Neural progenitor cell (in vitro differentiated cells): ENCODE measurements at regions not wholly inside any gene's neighbourhood (a gene's known extent, or its start where the extent isn't known, plus 50 kb on each side); places are given as distances from the start of the nearest gene placed in this dataset.

Experiments
- DNase-seq: peaks from one replicate; pipeline ENCODE4 v3.0.0-alpha.2; 2016; ENCODE audit warnings: low spot score
- H2AFZ ChIP-seq: fragments of 200-600 bp; sonication (generic); replicated peaks from 2 replicates; pipeline ENCODE4 v1.6.1; 2016; ENCODE audit warnings: antibody characterized with exemption
- H3F3A ChIP-seq: fragments of 200-600 bp; sonication (generic); 2 replicates; pipeline ENCODE4 v1.6.1; 2016; ENCODE audit warnings: antibody characterized with exemption, low read depth
- H3K27ac ChIP-seq: fragments of 200-600 bp; sonication (generic); 2 replicates; pipeline ENCODE4 v1.5.1; 2016; ENCODE audit warnings: mild to moderate bottlenecking
- H3K27me3 ChIP-seq: fragments of 200-600 bp; sonication (generic); 2 replicates; pipeline ENCODE4 v1.6.1; 2016; ENCODE audit warnings: mild to moderate bottlenecking, moderate library complexity
- H3K36me3 ChIP-seq: fragments of 200-600 bp; sonication (generic); 2 replicates; pipeline ENCODE4 v1.5.1; 2016
- H3K4me1 ChIP-seq: fragments of 200-600 bp; sonication (generic); 2 replicates; pipeline ENCODE4 v1.6.1; 2016; ENCODE audit warnings: mixed run types
- H3K4me2 ChIP-seq: fragments of 200-600 bp; sonication (generic); 2 replicates; pipeline ENCODE4 v1.6.1; 2016
- H3K4me3 ChIP-seq: fragments of 200-600 bp; sonication (generic); 2 replicates; pipeline ENCODE4 v1.5.1; 2016
- H3K79me2 ChIP-seq: fragments of 200-600 bp; sonication (generic); 2 replicates; pipeline ENCODE4 v1.6.1; 2016; ENCODE audit warnings: low read depth
- H3K9ac ChIP-seq: fragments of 200-600 bp; sonication (generic); 2 replicates; pipeline ENCODE4 v1.6.1; 2016
- H3K9me3 ChIP-seq: fragments of 200-600 bp; sonication (generic); 2 replicates; pipeline ENCODE4 v1.5.1; 2016; ENCODE audit warnings: low read depth
- H4K20me1 ChIP-seq: fragments of 200-600 bp; sonication (generic); 2 replicates; pipeline ENCODE4 v1.6.1; 2016; ENCODE audit warnings: low read depth
- H3K27ac Mint-ChIP-seq: 3 replicates; pipeline ENCODE4 v1.8.0; 2021; ENCODE audit warnings: mixed read lengths
- H3K27me3 Mint-ChIP-seq: 2 replicates; pipeline ENCODE4 v1.8.0; 2022; ENCODE audit warnings: low read depth, mild to moderate bottlenecking, inconsistent platforms, moderate library complexity, mixed read lengths; ENCODE audit not compliant: insufficient read depth
- H3K36me3 Mint-ChIP-seq: 3 replicates; pipeline ENCODE4 v1.8.0; 2021; ENCODE audit warnings: mixed read lengths
- H3K4me1 Mint-ChIP-seq: 3 replicates; pipeline ENCODE4 v1.8.0; 2021; ENCODE audit warnings: mixed read lengths
- H3K4me3 Mint-ChIP-seq: 3 replicates; pipeline ENCODE4 v1.8.0; 2021; ENCODE audit warnings: mild to moderate bottlenecking, moderate library complexity, mixed read lengths
- H3K9me3 Mint-ChIP-seq: 3 replicates; pipeline ENCODE4 v1.8.0; 2020; ENCODE audit warnings: mixed read lengths
- EZH2 ChIP-seq: fragments of 200-600 bp; sonication (generic); IDR thresholded peaks from 2 replicates; pipeline ENCODE4 v1.6.1; 2017; ENCODE audit warnings: antibody characterized with exemption, mild to moderate bottlenecking, moderate library complexity
- EZH2phosphoT487 ChIP-seq: fragments of 200-600 bp; sonication (generic); IDR thresholded peaks from 2 replicates; pipeline ENCODE4 v1.6.1; 2017; ENCODE audit warnings: antibody characterized with exemption
- TF ChIP-seq, protein P1 (sequence below): fragments of 200-600 bp; sonication (generic); IDR thresholded peaks from 2 replicates; pipeline ENCODE4 v1.5.1; 2017; ENCODE audit warnings: antibody characterized with exemption, mild to moderate bottlenecking

DNA sequence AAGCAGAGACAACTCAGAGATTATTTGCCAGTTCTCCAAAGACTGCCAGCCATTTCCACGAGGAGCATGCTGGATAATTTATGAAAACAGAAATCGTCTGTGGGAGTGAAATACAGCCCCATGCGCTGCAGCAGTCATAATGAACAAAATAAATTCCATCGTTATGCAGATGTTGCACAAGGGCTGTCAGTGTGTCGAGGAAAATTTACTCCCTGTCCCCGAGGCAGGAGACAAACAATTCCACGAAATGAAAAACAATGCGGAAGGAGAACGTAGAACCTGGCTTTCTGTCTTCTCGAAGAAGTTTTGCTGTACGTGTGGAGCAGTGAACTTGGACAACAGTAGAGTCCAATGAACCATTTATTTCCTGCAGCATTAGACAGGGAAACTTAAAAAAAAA is 399.4 kb downstream of the CD83 start:
- no peak overlapping the region for H3K27ac Mint-ChIP-seq
- peaks cover 9% of the 10 kb centered on the region for H3K27me3 Mint-ChIP-seq
- Histone ChIP-seq H3K27me3 (no peaks in the 10 kb centered on the region), H3K9me3 (no peaks in the 10 kb centered on the region), H3K4me3 (no peak overlapping the region), H3K4me1 (peaks cover 12% of the 10 kb centered on the region), H3K36me3 (no peaks in the 10 kb centered on the region), H3K27ac (no peak overlapping the region), H3K4me2 (no peak overlapping the region), H2AFZ (no peak overlapping the region), H3K79me2 (no peaks in the 10 kb centered on the region), H3K9ac (no peak overlapping the region), H4K20me1 (no peaks in the 10 kb centered on the region), H3F3A (peaks cover 6% of the 10 kb centered on the region)
- TF ChIP-seq EZH2phosphoT487 (no peak), EZH2 (no peak)
- TF ChIP-seq, protein P1, sequence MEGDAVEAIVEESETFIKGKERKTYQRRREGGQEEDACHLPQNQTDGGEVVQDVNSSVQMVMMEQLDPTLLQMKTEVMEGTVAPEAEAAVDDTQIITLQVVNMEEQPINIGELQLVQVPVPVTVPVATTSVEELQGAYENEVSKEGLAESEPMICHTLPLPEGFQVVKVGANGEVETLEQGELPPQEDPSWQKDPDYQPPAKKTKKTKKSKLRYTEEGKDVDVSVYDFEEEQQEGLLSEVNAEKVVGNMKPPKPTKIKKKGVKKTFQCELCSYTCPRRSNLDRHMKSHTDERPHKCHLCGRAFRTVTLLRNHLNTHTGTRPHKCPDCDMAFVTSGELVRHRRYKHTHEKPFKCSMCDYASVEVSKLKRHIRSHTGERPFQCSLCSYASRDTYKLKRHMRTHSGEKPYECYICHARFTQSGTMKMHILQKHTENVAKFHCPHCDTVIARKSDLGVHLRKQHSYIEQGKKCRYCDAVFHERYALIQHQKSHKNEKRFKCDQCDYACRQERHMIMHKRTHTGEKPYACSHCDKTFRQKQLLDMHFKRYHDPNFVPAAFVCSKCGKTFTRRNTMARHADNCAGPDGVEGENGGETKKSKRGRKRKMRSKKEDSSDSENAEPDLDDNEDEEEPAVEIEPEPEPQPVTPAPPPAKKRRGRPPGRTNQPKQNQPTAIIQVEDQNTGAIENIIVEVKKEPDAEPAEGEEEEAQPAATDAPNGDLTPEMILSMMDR, result no peak
- peaks cover under 1% of the 10 kb centered on the region for H3K36me3 Mint-ChIP-seq
- peaks cover 29% of the 10 kb centered on the region for H3K4me1 Mint-ChIP-seq
- H3K4me3 Mint-ChIP-seq, result no peak overlapping the region
- DNase-seq, result no peak
- peaks cover 5% of the 10 kb centered on the region for H3K9me3 Mint-ChIP-seq

DNA sequence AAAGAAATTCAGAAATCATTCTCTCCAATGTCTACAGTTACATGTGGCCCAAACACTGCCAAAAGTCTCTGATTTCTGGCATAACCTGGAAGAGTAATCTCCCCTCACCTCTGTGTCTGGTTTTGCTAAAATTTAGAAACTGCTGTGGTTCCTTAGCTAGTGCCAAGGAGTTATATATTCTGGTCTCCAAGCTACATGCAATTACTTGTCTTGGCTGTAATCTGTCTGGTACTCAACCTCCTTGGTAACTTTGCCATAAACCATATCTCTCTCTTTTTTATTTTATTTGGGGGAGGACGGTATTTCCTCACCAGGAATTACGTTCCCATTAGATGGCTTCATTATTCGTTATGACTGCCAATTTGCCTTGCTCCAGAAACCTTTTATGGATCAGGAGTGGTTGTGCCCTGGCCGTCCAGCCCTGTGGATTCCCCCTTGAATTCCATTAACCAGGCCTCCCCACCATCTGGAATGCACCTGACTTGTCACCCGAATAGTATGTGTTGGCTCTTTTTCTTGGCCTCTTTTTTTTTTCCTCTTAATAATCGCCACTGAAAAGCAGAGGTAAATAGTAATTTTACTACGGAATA is 400.0 kb downstream of the CD83 start:
- H3K9me3 ChIP-seq, result no peaks in the 10 kb centered on the region
- no peak for DNase-seq
- H3K79me2 ChIP-seq, result no peaks in the 10 kb centered on the region
- no peaks in the 10 kb centered on the region for H3K27me3 ChIP-seq
- no peak overlapping the region for H3K27ac ChIP-seq
- H3K4me2 ChIP-seq, result no peak overlapping the region
- Mint-ChIP-seq H3K36me3 (no peaks in the 10 kb centered on the region), H3K4me3 (no peak overlapping the region), H3K27me3 (peaks cover 8% of the 10 kb centered on the region), H3K27ac (no peak overlapping the region), H3K4me1 (peaks cover 29% of the 10 kb centered on the region), H3K9me3 (peaks cover 2% of the 10 kb centered on the region)
- no peaks in the 10 kb centered on the region for H3K36me3 ChIP-seq
- peaks cover 12% of the 10 kb centered on the region for H3K4me1 ChIP-seq
- no peak overlapping the region for H2AFZ ChIP-seq
- no peaks in the 10 kb centered on the region for H4K20me1 ChIP-seq
- no peak overlapping the region for H3K4me3 ChIP-seq
- H3F3A ChIP-seq, result peaks cover 6% of the 10 kb centered on the region
- TF ChIP-seq, protein P1, result no peak
- TF ChIP-seq EZH2phosphoT487 (no peak), EZH2 (no peak)
- H3K9ac ChIP-seq, result no peak overlapping the region

DNA sequence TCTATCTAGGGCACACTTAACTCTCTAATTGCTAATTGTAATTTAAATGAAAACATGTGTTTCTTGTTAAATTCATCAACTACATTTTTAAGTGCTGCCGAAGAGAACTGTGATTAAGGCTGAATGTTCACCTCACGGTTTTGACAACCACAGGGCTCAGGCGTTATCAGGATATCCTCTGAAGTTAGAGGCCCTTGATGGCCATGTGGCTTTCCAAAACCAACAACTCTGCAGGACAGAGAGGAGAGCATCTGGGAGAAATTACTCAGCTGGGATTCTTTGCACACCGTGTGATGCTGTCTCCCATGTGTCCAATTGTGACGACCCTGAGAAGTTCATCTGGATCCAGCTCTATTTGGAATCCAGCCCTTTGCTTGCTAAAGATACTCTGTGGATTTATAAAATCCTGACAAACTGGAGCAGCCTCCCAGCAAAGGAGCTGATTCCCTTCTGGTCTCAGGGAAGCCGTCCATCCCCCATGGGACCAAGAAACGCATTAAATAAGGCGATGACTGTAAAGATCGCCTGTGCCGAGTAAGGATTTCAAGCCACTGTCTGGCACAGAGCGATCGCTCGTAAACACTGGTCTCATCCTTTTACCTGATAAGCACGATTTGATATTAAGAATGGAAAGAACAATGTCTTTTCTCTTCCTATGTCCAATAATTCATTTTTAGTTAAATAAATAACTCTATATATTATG is 401.1 kb downstream of the CD83 start:
- peak overlapping the region; percentile 44 for H2AFZ ChIP-seq
- H3K36me3 ChIP-seq, result no peaks in the 10 kb centered on the region
- no peak for DNase-seq
- H3K4me1 Mint-ChIP-seq, result peaks cover 22% of the 10 kb centered on the region
- H3K27ac Mint-ChIP-seq, result no peak overlapping the region
- H3K4me2 ChIP-seq, result no peak overlapping the region
- H3K4me3 Mint-ChIP-seq, result no peak overlapping the region
- no peaks in the 10 kb centered on the region for H3K9me3 ChIP-seq
- no peak overlapping the region for H3K27ac ChIP-seq
- peaks cover 4% of the 10 kb centered on the region for H3F3A ChIP-seq
- peaks cover 8% of the 10 kb centered on the region for H3K27me3 Mint-ChIP-seq
- peaks cover 5% of the 10 kb centered on the region for H3K9me3 Mint-ChIP-seq
- H3K79me2 ChIP-seq, result no peaks in the 10 kb centered on the region
- H3K36me3 Mint-ChIP-seq, result no peaks in the 10 kb centered on the region
- no peak overlapping the region for H3K4me3 ChIP-seq
- no peaks in the 10 kb centered on the region for H4K20me1 ChIP-seq
- TF ChIP-seq EZH2, result no peak
- peaks cover 10% of the 10 kb centered on the region for H3K4me1 ChIP-seq
- H3K9ac ChIP-seq, result no peak overlapping the region
- H3K27me3 ChIP-seq, result no peaks in the 10 kb centered on the region

DNA sequence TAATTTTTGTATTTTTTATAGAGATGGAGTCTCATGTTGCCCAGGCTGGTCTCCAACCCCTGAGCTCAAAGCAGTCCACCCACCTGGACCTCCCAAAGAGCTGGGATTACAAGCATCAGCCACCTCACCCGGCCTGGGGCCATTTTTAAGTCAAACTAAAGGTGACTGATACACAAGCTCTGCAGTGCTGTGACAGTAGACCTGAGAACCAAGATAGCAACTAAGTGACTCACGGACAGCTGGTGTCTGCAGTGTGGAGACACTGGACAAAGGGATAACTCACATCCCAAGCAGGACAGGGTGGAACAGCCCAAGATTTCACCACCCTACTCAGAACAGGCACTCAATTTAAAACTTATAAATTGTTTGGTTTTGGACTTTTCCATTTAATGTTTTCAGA is 402.5 kb downstream of the CD83 start:
- no peak for DNase-seq
- H3K4me1 Mint-ChIP-seq, result peaks cover 11% of the 10 kb centered on the region
- H3K27ac Mint-ChIP-seq, result no peak overlapping the region
- no peaks in the 10 kb centered on the region for H3K36me3 ChIP-seq
- peaks cover 5% of the 10 kb centered on the region for H3K9me3 Mint-ChIP-seq
- H2AFZ ChIP-seq, result no peak overlapping the region
- H3K27me3 Mint-ChIP-seq, result peaks cover 8% of the 10 kb centered on the region
- no peaks in the 10 kb centered on the region for H3K36me3 Mint-ChIP-seq
- TF ChIP-seq EZH2 (no peak), EZH2phosphoT487 (no peak)
- TF ChIP-seq, protein P1, result no peak
- H3K79me2 ChIP-seq, result no peaks in the 10 kb centered on the region
- H3K4me3 Mint-ChIP-seq, result no peak overlapping the region
- H4K20me1 ChIP-seq, result no peaks in the 10 kb centered on the region
- no peaks in the 10 kb centered on the region for H3K9me3 ChIP-seq
- H3K4me3 ChIP-seq, result no peak overlapping the region
- no peaks in the 10 kb centered on the region for H3K4me1 ChIP-seq
- no peaks in the 10 kb centered on the region for H3F3A ChIP-seq
- H3K27me3 ChIP-seq, result no peaks in the 10 kb centered on the region
- H3K27ac ChIP-seq, result no peak overlapping the region
- no peak overlapping the region for H3K4me2 ChIP-seq
- no peak overlapping the region for H3K9ac ChIP-seq
